Endodermal cell (in vitro differentiated cells): ENCODE measurements at regions not wholly inside any gene's neighbourhood (a gene's known extent, or its start where the extent isn't known, plus 50 kb on each side); places are given as distances from the start of the nearest gene placed in this dataset.

Source experiments
- DNase-seq: peaks from one replicate; pipeline ENCODE4 v3.0.0-alpha.2; 2017
- H3K27ac ChIP-seq: 2 replicates; pipeline ENCODE4 v1.5.1; 2013; ENCODE audit warnings: mild to moderate bottlenecking, low read depth, low read length, moderate library complexity
- H3K27me3 ChIP-seq: 2 replicates; pipeline ENCODE4 v1.6.1; 2013; ENCODE audit warnings: mild to moderate bottlenecking, low read length, moderate library complexity; ENCODE audit not compliant: insufficient read depth, control insufficient read depth, poor library complexity, severe bottlenecking
- H3K36me3 ChIP-seq: 2 replicates; pipeline ENCODE4 v1.7.0; 2013; ENCODE audit warnings: mild to moderate bottlenecking, low read length, moderate library complexity; ENCODE audit not compliant: control insufficient read depth, insufficient read depth
- H3K4me1 ChIP-seq: one replicate; pipeline ENCODE4 v1.7.0; 2013; ENCODE audit warnings: low read length; ENCODE audit not compliant: control insufficient read depth, insufficient read depth
- H3K4me3 ChIP-seq: 2 replicates; pipeline ENCODE4 v1.5.1; 2013; ENCODE audit warnings: mild to moderate bottlenecking, low read length, moderate library complexity
- H3K9ac ChIP-seq: 2 replicates; pipeline ENCODE4 v1.6.1; 2013; ENCODE audit warnings: mild to moderate bottlenecking, low read length, moderate library complexity; ENCODE audit not compliant: poor library complexity, severe bottlenecking; ENCODE audit errors: extremely low read depth
- H3K9me3 ChIP-seq: 2 replicates; pipeline ENCODE4 v1.6.1; 2013; ENCODE audit warnings: mild to moderate bottlenecking, low read length, moderate library complexity; ENCODE audit not compliant: control insufficient read depth
- H3K27ac Mint-ChIP-seq: 2 replicates; pipeline ENCODE4 v1.8.0; 2020; ENCODE audit warnings: mixed read lengths
- H3K27me3 Mint-ChIP-seq: 2 replicates; pipeline ENCODE4 v1.8.0; 2021; ENCODE audit warnings: mild to moderate bottlenecking, mixed read lengths; ENCODE audit not compliant: insufficient read depth
- H3K36me3 Mint-ChIP-seq: 2 replicates; pipeline ENCODE4 v1.8.0; 2020; ENCODE audit warnings: low read depth, mixed read lengths
- H3K4me1 Mint-ChIP-seq: 2 replicates; pipeline ENCODE4 v1.8.0; 2020; ENCODE audit warnings: mixed read lengths
- H3K4me3 Mint-ChIP-seq: 2 replicates; pipeline ENCODE4 v1.8.0; 2020; ENCODE audit warnings: mild to moderate bottlenecking, moderate library complexity, mixed read lengths
- H3K9me3 Mint-ChIP-seq: 2 replicates; pipeline ENCODE4 v1.8.0; 2020; ENCODE audit warnings: mild to moderate bottlenecking, mixed read lengths
- CTCF ChIP-seq: fragments of 200-600 bp; sonication (generic); conservative IDR thresholded peaks from 2 replicates; pipeline ENCODE4 v1.5.0; 2021; ENCODE audit warnings: antibody characterized with exemption, mild to moderate bottlenecking
- WGBS, 2 experiments: methylation state at CpG; one replicate each; pipeline versions ENCODE4 v1.1.5 to v1.1.7; 2013; ENCODE audit warnings: missing lambda C conversion rate in 2 of 2, mixed read lengths in 1 of 2; ENCODE audit not compliant: insufficient coverage in 1 of 2, insufficient read length in 1 of 2; 5-methylcytosine and 5-hydroxymethylcytosine counted together

DNA sequence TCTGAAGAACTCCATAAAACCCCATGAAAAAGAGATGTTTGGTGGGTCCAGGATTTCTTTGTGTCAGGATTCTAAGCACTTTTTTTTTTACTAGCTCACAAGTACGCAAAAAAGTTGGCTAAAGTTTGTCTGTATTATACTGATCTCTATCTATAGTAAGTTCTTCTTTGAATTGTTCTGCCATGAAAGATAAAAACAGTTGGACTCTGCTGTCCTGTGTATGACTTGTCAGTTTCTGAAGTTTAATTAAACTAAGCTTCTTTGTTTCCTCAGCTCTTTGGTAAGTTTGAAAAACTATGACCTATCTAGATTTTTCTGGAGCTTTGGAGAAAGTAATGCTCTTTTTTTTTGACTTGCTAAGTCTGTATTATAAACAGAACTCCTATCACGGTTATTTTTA, 812.2 kb upstream of the LUZP2 start:
- Mint-ChIP-seq H3K27me3 (no peaks in the 10 kb centered on the region), H3K27ac (no peak overlapping the region), H3K4me3 (no peak overlapping the region), H3K9me3 (no peaks in the 10 kb centered on the region), H3K36me3 (no peaks in the 10 kb centered on the region), H3K4me1 (peaks cover 14% of the 10 kb centered on the region)
- no peaks in the 10 kb centered on the region for H3K27me3 ChIP-seq
- H3K4me1 ChIP-seq: no peaks in the 10 kb centered on the region
- H3K27ac ChIP-seq: no peak overlapping the region
- no peaks in the 10 kb centered on the region for H3K9me3 ChIP-seq
- 80 to 83% methylated on average over 1 to 2 of the region's 2 CpGs for WGBS, 2 experiments
- no peak overlapping the region for H3K9ac ChIP-seq
- no peak overlapping the region for H3K4me3 ChIP-seq
- TF ChIP-seq CTCF: no peak
- no peaks in the 10 kb centered on the region for H3K36me3 ChIP-seq
- DNase-seq: no peak

DNA sequence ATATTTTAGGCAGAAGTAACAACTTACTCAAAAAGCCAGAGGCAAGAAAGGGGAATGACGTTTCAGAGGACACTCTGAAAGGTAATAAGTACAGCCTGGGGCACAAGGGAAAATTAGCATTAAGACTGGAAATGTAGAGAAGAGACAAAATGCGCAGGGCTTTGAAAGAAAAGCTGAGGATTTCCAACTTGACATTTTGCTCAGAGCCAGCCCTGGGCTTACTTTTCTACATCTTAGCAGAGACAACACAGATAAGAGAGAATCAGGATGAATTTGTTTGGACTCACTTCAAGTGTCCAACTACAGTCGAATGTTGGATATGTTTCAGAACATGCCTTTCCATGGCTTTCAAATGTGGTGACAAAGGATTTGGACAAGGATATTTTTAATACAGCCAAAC, 808.9 kb upstream of the LUZP2 start:
- H3K36me3 ChIP-seq: no peaks in the 10 kb centered on the region
- H3K27ac ChIP-seq: no peak overlapping the region
- DNase-seq: no peak
- H3K9ac ChIP-seq: no peak overlapping the region
- H3K9me3 ChIP-seq: no peaks in the 10 kb centered on the region
- no peaks in the 10 kb centered on the region for H3K27me3 ChIP-seq
- H3K36me3 Mint-ChIP-seq: no peaks in the 10 kb centered on the region
- no peaks in the 10 kb centered on the region for H3K27me3 Mint-ChIP-seq
- H3K4me1 ChIP-seq: no peaks in the 10 kb centered on the region
- no peak overlapping the region for H3K4me3 Mint-ChIP-seq
- no peak overlapping the region for H3K27ac Mint-ChIP-seq
- WGBS, 2 experiments: 90 to 92% methylated on average over 2 to 3 of the region's 3 CpGs
- peaks cover 24% of the 10 kb centered on the region for H3K4me1 Mint-ChIP-seq
- H3K4me3 ChIP-seq: no peak overlapping the region
- H3K9me3 Mint-ChIP-seq: no peaks in the 10 kb centered on the region
- no peak for TF ChIP-seq CTCF

DNA sequence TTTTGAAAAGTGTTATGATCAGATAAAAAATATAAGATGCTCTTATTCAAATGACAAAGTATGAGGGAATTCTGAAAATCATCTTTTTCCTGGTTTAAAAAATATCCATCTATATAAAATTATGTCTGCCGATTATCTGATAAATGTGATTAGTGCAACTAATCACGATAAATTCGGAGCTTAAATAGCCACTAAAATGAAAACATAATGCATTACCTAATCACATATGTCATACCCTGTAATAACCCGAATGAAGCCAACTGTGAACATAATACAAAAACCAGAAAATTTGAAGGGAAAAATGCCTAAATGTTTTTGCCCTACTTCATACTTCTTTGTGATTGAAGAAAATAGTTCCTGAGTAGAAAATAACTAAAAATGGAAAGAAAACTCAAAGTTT, 808.4 kb upstream of the LUZP2 start:
- Mint-ChIP-seq H3K4me1 (peaks cover 26% of the 10 kb centered on the region), H3K4me3 (no peak overlapping the region), H3K27ac (no peak overlapping the region), H3K9me3 (no peaks in the 10 kb centered on the region), H3K27me3 (no peaks in the 10 kb centered on the region), H3K36me3 (no peaks in the 10 kb centered on the region)
- TF ChIP-seq CTCF: no peak
- 94% methylated on average over 4 of the region's 4 CpGs; no CpG with 5 or more reads in 1 of the 2 experiments for WGBS, 2 experiments
- H3K4me1 ChIP-seq: no peaks in the 10 kb centered on the region
- H3K9me3 ChIP-seq: no peaks in the 10 kb centered on the region
- H3K36me3 ChIP-seq: no peaks in the 10 kb centered on the region
- DNase-seq: no peak
- no peak overlapping the region for H3K4me3 ChIP-seq
- no peak overlapping the region for H3K27ac ChIP-seq
- H3K9ac ChIP-seq: no peak overlapping the region
- no peaks in the 10 kb centered on the region for H3K27me3 ChIP-seq
